Hepatic stellate cell (primary cell): ENCODE measurements at regions not wholly inside any gene's neighbourhood (a gene's known extent, or its start where the extent isn't known, plus 50 kb on each side); places are given as distances from the start of the nearest gene placed in this dataset.
"Not testable (repeated sequence)": the region's sequence is repeated elsewhere in the genome, so short reads cannot be mapped to it uniquely, and the experiment has no call there.

Experiments used
- DNase-seq: peaks from one replicate; pipeline ENCODE4 v3.0.0; 2011; ENCODE audit warnings: low spot score

DNA sequence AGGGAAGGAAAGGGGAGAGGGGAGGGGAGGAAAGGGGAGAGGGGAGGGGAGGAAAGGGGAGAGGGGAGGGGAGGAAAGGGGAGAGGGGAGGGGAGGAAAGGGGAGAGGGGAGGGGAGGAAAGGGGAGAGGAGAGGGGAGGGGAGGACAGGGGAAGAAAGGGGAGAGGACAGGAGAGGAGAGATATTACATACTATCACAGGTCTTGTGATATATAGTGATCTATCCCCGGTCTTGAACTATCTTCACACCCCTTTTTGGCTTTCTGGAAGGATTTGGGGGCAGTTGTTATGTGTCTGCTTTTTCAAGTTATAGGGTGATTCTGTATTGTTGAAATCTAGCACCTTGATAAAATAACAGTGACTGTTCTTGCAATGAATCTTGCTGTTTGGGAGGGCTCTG is 92.1 kb upstream of the ID2 start:
- DNase-seq, result no peak

DNA sequence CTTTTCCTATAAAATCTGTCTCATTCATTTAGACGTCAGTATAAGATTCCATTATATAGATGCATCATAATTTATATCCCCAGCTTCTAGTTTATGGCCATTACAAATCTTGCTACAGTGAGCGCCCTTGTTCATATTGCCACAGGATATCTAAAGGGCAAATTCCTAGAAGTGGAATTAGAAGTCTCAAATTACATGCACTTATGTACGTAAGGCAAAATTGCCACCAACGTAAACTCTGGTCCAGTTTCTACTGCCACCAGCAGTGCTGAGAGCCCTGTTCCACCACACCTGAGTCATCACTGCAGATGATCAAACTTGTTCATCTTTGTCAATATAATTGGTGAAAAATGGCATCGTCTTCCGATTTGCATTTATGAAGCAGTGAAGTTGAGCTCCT is 90.9 kb upstream of the ID2 start:
- DNase-seq, result no peak

DNA sequence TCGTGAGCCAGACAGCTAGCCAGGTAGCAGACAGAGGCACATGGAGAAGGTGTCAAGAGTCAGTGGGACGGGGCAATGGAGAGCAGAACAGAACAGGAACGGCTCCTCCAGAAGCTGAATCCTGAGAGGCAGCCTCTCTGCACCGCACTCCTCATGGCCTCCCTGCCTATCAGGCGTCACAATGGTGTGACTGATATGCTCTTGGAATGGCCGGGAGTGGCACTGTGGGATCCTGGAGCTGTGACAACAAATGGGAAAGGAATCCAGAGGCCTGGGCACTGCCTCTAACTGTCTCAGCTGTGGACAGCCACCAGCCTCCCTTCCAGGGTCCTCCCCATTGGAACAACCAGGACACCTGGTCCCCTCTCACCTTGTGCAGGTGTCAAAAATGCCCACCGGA is 89.1 kb upstream of the ID2 start:
- DNase-seq, result no peak

DNA sequence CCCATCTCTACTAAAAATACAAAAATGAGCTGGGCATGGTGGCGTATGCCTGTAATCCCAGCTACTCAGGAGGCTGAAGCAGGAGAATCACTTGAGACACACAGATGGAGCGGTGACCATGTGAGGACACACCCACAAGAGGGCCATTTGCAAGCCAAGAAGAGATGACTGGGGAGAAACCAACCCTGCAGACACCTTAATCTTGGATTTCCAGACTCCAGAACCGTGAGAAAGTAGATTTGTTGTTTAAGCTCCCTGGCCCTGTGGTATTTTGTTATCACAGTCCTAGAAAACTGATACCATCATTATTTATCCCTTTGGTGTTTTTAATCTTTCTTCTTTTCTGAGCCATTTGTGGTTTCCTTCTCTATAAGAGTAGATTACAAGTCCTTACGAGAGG is 88.6 kb upstream of the ID2 start:
- no peak for DNase-seq

DNA sequence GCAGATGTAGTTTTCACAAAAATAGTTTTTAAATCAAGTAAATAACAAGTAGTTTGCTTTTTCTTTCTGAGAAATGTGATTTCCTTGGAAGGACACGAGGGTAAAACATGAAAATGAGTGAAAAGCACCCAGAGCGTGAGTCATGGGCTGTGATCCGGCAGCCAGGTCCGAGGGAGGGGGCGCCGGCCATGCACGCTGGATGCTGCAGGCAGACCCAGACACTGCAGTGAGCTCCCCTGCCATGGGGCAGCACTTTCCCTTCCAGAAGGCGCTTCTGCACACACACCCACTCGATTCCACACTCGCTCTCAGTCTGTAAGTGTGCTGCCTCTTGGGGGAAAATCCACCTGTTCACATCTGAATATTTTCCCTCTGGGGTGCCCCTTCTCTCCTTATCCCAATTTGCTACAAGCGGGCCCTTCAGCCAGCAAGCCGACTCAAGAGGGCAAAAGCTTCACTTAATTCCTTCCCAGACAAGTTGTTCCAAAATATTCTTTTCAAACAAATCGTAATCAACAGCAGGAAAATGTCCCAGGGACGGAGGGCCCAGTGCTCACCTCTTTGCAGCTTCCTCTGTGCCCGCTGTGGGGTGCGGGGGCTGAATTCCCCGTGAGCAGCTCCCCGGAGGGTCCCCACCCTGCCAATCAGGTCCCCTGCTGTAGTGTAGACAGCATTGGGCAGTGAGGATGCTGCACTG is 87.0 kb upstream of the ID2 start:
- no peak for DNase-seq

DNA sequence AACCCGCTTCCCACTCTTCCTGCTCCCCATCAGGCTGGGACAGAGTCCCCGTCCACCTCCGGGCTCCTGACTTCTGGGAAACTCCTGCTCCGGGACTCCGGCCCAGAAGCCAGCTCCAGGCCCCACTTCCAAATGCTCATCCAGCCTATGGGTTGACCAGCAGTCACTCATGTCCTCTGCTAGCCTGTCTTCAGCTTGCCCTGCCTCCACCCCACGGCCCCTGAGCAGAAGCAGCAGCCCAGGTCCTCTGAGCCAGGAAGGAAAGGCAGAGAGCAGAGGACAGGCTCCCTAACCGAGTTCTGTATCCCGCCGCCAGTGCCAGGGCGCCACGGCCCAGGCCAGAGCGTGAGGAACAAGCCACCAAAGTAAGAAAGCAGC is 86.4 kb upstream of the ID2 start:
- DNase-seq, result no peak

DNA sequence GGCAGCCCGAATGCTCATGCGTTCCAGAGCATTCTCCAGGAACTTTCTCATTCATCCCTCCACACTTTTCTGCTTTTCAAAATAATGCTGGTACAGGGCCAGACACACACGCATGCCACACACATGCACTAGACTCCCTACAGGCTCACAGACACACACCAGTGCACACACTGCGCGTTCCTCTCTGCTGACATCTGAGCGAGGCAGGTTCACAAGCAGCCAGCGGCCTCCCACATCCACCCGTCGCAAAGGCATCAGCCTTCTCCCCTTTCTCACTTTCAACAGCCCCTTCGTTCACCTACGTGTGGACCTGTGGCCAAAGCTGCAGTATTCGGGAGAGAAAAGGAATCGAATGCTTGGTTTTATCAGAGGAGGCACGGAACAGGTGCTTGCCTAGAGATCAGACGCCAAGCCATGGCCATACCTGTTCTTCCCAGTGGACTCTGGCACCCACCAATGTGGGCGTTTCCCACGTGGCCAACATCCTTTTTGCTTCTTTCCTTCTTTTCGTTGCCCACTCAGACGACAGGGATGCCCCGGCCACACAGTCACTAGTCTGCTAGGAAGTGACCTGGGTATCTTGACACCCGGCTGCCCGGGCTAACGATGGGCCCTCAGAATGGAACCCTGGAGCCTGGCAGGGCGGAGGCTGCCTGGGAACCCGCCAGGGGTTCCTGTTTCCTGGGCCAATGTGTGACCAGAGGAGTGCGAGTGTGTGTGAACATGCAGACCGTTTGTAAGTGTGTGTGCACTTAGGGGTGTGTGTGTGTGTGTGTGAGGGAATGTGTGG is 85.8 kb upstream of the ID2 start:
- DNase-seq, result no peak

DNA sequence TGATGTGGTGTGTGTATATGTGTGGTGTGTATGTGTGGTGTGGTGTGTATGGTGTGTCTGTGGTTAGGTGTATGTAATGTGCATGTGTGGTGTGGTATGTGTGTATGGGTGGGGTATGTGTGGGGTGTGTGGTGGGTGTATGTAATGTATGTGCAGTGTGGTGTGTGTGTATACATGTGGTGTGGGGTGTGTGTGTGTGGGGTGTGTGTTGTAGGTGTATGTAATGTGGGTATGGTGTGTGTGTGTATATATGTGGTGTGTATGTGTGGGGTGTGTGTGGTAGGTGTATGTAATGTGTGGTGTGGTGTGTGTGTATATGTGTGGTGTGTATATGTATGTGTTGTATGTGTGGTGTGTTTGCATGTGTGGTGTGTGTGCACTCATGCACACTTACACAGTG is 84.8 kb upstream of the ID2 start:
- no peak for DNase-seq

DNA sequence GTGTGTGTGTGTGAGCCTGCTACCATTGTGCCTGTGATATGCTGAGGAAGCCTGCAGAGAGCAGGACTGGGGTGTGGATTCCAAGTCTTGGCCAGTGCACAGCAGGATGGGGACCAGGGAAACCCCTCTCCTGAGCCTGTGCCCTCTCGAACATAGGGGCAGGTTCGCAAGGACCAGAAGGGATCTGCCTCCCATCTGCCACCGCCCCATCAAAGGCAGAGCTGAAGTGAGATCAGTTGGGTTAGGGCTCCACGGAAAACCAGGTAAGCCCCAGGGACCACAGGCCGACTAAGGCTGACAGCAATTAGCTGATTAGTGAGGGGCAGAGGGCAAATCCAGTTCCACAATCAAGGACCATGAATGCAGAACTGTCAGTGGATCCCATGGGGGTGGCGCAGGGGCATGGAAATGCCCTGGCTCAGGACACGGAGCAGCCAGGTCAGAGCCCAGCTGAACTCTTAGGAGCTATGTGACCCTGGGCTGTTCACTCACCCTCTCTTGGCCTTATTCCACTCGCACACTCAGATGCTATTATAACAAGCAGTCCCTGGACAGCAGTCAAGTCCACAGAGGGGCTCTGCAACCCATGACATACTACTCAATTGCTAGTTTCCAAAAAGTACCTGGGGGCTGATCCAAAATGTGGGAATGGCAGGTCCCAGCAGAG is 84.2 kb upstream of the ID2 start:
- DNase-seq, result no peak

DNA sequence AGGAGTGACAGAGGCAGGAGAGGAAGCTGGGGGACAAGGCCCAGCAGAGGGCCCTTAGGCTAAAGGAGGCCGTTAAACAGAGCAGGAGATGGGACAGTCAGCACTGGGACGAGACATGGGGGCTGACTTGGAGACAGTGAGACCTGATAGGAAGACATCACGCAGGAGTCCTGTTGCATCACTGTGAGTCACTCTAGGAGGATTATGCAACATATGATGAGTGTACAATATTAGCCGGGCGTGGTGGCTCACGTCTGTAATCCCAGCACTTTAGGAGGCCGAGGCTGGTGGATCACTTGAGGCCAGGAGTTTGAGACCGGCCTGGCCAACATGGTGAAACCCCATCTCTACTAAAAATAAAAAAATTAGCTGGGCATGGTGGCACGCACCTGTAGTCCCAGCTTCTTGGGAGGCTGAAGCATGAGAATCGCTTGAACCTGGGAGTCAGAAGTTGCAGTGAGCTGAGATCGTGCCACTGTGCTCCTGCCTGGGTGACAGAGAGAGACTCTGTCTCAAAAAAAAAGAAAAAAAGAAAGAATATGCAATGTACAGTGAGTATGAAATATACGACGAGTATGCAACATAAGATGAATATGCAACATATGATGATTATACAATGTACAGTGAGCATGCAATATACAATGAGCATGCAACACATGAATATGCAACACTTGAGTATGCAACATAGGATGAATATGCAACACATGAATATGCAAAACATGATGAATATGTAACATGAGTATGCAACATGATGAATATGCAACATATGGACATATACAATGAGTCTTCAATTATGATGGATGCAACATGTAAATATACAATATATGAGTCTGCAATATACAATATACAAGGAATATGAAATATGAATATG is 83.3 kb upstream of the ID2 start:
- peak; percentile 88 for DNase-seq

DNA sequence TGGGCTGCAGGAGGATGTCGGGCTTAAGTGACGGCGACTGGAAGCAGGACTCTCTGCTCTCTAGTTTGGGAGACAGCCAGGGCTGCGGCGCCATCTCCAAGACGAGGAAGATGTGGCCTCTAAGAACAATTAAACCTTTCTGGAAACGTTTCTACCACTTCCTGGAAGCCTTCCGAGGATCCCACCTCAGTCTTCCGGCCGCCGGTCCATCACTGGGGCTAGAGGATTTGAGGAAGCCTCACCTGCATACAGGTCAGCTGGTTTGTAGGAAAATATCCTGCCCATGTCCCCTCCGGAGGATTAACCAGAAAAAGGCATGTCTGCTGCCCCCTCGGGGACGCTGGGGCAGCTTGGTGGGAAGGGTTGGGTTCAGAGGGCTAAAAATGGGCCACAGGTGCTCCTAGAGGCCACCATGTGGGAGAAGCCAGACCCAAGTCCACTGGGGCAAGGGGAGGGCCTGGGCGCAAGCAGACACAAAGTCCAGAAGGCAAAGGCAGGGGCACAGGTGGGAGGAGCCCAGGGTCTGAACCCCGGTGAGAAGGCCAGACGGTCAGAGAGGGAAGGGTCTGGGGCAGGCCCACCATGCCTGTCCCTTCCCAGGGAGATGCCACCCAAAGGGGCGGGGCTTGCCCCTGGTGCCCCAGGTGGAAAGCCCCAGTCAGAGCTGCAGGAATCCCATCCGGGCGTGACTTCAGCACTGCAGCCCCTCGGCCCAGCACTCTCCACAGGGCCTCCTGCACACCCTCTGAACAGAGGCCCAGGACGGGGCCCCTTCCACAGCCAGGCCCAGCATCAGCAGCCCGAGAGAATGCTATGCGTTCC is 82.2 kb upstream of the ID2 start:
- no peak for DNase-seq

DNA sequence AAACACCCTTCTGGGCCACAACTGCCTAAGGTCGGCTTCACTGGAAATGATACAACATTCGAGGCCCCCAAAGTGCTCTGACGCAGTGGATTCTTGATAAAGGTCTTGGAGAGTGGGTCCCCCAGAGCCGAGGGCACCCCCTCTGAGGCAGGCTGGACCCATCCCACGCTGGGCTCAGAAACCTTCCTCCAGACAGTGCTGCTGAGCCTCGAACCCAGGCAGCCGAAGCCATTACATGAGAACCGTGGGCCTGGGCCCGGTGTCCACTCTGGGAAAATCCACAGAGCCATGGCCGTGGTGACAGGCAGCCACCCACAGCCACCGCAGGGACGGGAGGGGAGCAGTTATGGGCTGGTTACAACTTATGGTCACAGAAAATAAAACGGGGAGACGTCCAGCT is 81.4 kb upstream of the ID2 start:
- DNase-seq, result no peak

DNA sequence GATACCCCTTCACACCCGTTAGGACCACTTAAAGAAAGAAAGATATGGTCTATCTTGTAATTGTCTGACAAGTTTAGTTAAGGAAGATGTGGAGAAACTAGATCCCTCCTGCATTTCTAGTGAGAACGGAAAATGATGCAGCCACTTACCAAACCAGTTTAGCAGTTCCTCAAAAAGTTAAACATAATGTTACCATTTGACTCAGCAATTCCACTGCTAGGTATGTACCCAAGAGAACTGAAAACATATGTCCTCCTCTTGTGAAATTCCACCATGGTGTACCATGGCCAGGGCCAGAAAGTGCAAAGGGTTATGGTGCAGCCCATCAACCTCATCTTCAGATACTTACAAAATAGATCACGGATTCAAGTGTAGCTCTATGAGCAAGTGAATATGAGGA is 79.0 kb upstream of the ID2 start:
- no peak for DNase-seq

DNA sequence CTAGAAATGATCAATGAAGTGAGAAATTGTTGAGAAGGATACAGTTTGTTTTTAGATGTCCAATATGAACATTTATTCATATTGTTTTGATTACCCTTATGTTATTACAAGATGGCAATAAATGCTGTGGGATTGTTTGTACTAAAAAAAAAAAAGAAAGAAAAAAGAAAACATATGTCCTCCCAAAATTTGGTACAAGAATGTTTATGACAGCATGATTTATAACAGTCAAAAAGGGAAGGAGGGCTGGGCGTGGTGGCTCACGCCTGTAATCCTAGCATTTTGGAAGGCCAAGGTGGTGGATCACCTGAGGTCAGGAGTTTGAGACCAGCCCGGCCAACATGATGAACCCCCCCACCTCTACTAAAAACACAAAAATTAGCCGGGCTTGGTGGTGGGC is 78.5 kb upstream of the ID2 start:
- not testable (repeated sequence) for DNase-seq

DNA sequence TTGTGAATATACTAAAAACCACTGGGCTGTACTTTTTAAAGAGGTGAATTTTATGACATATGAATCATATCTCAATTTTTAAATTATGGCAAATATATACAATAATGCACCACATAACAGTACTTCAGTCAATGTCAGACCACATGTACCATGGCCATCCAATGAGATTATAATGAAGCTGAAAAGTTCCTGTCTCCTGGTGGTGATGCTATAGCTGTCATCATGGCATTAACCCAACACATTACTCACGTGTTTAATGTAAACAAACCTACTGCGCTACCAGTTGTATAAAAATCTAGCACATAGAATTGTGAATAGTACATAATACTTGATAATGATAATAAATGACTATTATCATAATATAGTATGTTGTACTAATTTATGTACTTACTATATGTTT is 77.6 kb upstream of the ID2 start:
- DNase-seq, result no peak

DNA sequence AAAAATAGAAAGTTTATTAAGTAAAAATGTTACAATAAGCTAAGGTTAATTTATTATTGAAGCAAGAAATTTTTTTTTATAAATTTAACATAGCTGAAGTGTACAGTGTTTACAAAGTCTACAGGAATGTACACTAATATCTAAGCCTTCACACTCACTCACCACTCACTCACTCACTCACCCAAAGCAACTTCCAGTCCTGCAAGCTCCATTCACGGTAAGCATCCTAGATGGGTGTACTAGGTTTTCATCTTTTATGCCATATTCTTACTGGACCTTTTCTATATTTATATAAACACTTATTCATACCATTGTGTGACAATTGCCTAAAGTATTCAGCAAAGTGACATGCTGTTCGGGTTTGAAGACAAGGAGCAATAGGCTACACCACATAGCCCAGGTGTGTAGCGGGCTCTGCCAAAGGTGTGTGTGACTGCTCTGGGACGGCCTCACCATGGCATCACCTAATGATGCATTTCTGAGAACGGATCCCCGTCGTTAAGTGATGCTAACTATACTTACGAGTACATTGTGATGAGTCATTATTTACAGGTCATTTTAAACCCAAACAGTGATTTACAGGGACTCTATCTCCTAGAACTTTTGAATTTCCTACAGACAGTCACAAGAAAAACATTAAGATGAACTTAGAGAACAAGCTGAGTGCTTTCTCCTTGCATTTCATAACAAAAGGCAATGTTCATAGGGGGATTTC is 76.3 kb upstream of the ID2 start:
- DNase-seq, result peak; percentile 52

DNA sequence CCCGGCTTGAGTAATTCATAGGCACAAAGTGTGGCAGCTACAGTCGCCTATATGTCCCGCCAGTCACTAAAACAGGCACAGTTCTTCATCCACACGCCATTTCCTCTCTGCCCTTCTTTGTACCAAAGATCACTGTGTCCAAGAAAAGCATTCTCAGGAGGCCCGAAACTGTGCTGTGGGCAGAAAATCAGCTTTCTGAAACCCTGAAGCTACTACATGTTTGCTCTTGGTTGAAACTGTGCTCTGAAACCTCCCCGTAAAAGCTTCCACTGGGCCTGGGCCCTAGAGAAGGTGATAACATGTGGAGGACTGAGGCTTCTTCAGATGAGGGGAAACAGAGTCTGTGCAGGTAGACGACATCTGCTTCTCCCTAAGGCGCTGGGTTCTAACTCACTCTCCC is 75.6 kb upstream of the ID2 start:
- DNase-seq, result no peak

DNA sequence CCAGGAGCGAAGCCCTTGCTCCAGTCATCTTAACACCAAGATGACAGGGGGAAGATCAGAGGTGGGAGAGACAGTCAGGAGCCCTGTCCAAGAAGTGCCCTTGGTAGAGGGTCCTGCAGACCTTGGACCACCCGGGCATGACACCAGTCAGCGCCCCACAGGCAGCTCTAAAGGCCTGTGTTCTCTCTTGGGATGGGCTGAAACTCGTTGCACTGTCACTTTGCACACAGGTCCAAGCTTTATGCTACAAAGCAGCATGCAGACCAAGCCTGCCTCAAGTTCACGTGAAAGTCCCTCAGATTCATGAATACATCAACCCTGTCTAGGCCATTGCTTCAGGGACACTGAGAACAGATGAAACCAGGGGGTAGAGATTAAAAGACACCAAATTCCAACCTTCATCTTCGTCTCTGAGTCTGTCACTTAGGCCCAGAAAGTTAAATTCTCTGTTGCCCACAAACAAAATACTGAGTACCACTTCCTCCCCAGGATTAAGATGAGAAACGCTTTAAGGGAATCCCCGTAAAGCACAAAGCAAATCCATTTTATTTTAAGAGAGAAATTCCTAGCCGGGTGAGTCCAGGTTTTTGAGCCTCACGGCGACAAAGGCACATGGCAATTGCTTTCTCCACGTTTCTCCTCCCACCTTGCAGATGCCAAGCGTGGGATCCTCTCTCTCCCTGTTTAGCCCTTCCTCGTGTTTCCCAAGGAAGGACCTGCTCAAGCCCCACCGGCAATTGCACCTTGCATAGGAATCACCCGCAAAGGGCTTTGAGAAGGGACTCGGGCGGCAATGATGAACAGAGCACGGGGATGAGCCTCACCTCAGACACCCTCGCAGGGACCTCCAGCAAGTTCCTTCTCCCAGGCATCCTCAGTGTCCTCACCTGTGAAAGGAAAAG is 75.0 kb upstream of the ID2 start:
- DNase-seq, result no peak

DNA sequence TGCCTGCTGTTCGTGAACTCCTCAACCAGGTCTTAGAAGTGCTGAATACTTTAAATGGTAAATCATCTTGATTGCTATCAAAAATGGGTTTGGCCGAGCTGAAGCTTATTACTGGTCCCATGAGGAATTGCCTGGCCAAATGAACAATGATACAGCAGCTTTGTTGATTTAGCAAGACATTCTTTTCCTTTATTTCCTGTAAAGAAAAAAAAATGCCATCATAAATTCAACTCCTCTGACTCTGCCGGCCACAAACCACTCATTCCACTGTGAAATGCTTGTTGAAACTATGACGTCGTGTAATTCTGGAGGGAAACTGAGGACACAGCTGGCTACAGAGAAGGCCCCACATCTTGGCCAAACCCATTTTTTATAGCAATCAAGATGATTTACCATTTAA is 74.2 kb upstream of the ID2 start:
- peak; percentile 68 for DNase-seq

DNA sequence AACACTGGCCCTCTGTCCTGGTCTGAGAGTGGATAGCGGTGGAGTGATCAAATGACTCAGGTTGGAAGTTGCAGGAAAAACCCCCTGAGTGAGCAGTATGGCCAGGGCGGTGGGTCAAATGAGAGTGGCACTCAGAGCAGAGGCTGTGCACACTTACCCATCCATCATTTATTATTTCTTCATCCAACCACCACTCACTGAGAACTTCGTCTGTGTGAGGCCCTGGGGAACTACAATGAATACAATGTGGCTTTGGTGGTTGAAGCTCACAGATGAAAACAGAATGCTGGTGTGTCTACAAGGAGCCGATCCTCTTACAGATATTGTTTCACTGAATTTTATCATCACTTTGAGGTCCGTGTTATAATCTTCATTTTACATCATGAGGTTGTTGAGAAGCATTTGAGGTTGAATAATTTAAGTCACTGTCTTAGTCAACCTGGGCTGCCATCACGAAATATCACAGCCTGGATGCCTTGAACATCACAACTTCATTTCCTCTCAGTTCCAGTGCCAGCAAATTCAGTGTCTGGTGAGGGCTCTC is 73.4 kb upstream of the ID2 start:
- DNase-seq, result no peak
